NB4 (cell line): ENCODE measurements at regions not wholly inside any gene's neighbourhood (a gene's known extent, or its start where the extent isn't known, plus 50 kb on each side); places are given as distances from the start of the nearest gene placed in this dataset.
A peak's percentile ranks its signal among the peaks of the same experiment; 100 is the strongest.

Experiments
- DNase-seq: peaks from one replicate; pipeline ENCODE4 v3.0.0; 2010; ENCODE audit warnings: low read depth
- H3K4me3 ChIP-seq: one replicate; pipeline ENCODE4 v1.5.1; 2011; ENCODE audit warnings: mild to moderate bottlenecking, low read depth, low read length, moderate library complexity
- CTCF ChIP-seq: IDR thresholded peaks from one replicate; pipeline ENCODE4 v1.5.1; 2012; ENCODE audit warnings: low read depth, low read length
- MAX ChIP-seq: IDR thresholded peaks from 2 replicates; pipeline ENCODE4 v1.6.1; 2011; ENCODE audit warnings: low read depth, low read length
- MYC ChIP-seq: IDR thresholded peaks from 2 replicates; pipeline ENCODE4 v1.6.1; 2011; ENCODE audit warnings: low read depth, low read length
- POLR2A ChIP-seq: IDR thresholded peaks from 2 replicates; pipeline ENCODE4 v1.6.1; 2011; ENCODE audit warnings: mild to moderate bottlenecking; ENCODE audit not compliant: insufficient read length; ENCODE audit errors: extremely low read depth

- TF ChIP-seq MAX: no peak
- TF ChIP-seq CTCF: no peak
- TF ChIP-seq POLR2A: no peak
- no peak for TF ChIP-seq MYC
- H3K4me3 ChIP-seq: no peak overlapping the region
- no peak for DNase-seq
These were observed 75.0 kb downstream of the PTPDC1 start for GRCh38 chr9:94159069-94159939.

GRCh38 chr9:94160594-94161501 is 76.6 kb downstream of the PTPDC1 start:
- H3K4me3 ChIP-seq: no peak overlapping the region
- no peak for TF ChIP-seq CTCF
- no peak for TF ChIP-seq MAX
- TF ChIP-seq MYC: no peak
- TF ChIP-seq POLR2A: no peak
- DNase-seq: no peak

GRCh38 chr9:94161673-94162072 is 77.4 kb downstream of the PTPDC1 start:
- H3K4me3 ChIP-seq: no peak overlapping the region
- no peak for TF ChIP-seq POLR2A
- TF ChIP-seq CTCF: no peak
- TF ChIP-seq MYC: no peak
- no peak for TF ChIP-seq MAX
- no peak for DNase-seq

DNA sequence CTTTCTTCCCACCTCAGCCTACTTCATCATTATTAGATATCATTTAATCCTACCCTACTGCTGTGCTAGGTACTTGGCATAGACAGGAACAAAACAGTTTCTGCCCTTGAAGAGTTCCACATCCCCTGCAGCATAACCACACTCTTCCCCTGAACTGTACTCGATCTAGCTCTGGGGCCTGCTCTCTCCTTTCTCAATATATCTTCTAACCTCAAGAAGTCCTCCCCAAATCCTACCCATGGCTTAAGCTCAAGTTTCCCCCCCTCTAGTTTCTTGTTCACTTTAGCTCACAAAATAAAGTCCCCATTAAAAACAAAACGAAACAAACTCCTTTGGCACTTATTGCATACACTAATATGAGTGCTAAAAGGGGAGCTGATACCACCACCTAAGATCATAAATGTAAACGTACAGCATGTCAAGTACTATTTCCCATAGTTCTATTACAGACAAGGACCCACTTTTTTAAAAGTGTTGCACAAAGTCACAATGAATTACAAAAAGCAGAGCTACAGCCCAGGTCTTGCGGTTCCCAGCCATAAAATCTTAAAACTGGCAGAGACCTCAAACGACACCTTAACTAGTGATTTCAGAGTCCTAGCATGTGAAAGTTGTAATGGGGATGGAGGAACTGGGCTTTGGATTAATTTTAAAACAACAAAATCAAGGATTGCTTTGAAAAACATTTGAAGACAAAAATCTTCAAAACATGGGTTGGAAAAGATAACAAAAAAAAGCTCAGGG is 80.7 kb downstream of the PTPDC1 start:
- DNase-seq: peak; percentile 82
- peak overlapping the region; percentile 50 for H3K4me3 ChIP-seq
- TF ChIP-seq MAX (no peak), POLR2A (peak; percentile 18)

DNA sequence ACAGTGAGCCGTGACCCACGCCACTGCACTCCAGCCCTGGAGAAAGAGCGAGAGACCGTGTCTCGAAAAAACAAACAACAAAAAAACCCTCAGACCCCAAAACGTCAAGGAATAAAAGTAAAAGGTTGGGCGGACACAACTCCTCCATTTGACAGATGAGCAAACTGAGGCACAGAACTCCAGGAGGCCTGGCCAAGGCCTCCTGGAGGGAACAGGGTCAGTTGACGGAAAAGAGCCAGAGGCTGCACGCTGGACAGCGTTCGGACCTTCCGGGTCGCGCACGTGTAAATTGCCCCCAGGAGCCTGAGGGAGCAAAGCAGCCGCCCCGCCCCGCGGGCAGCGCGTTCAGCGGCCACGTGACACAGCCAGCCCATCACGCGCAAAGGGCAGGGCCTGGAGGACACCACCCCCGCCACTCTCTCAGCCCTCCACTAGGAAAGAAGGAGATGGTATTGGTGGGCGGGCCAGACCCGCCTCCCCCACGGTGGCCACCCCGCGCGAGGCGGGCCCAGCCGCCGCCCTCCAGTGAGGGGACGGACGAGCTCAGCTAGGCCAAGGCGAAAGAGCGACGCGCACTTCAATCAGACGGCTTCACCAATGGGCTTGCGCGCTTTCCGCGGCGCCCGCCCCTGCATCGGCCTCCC is 81.5 kb downstream of the PTPDC1 start:
- TF ChIP-seq POLR2A (peak; percentile 26), CTCF (no peak), MAX (peak; percentile 100), MYC (peak; percentile 99)
- H3K4me3 ChIP-seq: peak overlapping the region; percentile 50
- peak; percentile 99 for DNase-seq
